HG03139 (cell line): ENCODE measurements at regions not wholly inside any gene's neighbourhood (a gene's known extent, or its start where the extent isn't known, plus 50 kb on each side); places are given as distances from the start of the nearest gene placed in this dataset.
"Not testable (repeated sequence)": the region's sequence is repeated elsewhere in the genome, so short reads cannot be mapped to it uniquely, and the experiment has no call there.

Experiments
- ATAC-seq: cut with Tn5 transposase; IDR thresholded peaks from one replicate; pipeline ENCODE4 v1.9.1; 2021; ENCODE audit not compliant: unreplicated experiment

GRCh38 chr2:128606837-128607236, 288.2 kb upstream of the HS6ST1 start:
- ATAC-seq: no peak

GRCh38 chr2:128607440-128607839, 288.8 kb upstream of the HS6ST1 start:
- no peak for ATAC-seq

- ATAC-seq: no peak
Measured at GRCh38 chr2:128607911-128608506, 289.3 kb upstream of the HS6ST1 start.

GRCh38 chr2:128608921-128609880, 290.5 kb upstream of the HS6ST1 start:
- no peak for ATAC-seq

- ATAC-seq: no peak
Measured at GRCh38 chr2:128610496-128610895, 291.8 kb upstream of the HS6ST1 start.

DNA sequence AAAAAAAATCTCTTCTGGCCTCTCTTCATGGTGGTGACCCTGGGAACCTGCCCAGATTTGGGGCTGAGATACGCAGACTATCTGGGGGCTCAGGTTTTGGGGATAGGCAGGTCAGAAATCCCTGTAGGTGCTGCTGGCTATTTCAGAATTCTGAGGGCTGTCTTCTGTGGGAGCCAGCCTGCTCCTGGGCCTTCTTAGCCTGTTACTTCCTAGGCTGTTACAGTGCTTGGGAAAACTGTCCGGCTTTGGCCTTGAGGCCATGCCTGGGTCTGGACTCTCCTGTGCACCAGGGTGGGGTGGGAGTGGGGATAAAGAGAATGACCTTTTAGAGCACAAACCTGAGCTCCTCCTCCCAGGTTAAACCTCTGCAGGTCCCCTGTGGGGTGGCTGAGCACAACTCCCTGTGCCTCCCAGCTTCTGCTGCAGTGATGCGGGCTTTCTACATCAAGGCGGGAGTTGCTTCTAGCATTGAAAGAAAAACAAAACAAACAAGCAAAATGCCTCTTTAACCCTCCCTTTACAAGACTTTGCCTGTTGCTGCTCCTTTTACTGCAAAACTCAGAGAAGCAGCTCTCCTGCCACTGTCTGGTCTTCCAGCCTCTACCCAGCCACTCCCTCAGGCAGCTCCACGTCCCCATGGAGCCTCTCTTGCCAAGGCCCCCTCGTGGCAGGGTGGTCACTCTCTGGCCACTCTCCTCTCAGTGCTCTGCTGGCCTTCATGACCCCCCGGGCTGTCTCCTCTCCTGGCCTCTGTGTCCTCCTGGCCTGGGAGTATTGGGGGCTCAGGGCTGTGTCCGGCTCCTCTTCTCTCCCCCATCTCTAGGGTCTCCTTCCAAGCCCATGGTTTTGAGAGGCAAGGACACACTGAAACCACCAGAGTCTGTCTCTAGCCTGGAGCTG, 293.0 kb upstream of the HS6ST1 start:
- ATAC-seq: no peak

- no peak for ATAC-seq
Measured at GRCh38 chr2:128612628-128613027, 294.0 kb upstream of the HS6ST1 start.

- ATAC-seq: no peak
Measured at GRCh38 chr2:128613351-128613750, 294.7 kb upstream of the HS6ST1 start.

DNA sequence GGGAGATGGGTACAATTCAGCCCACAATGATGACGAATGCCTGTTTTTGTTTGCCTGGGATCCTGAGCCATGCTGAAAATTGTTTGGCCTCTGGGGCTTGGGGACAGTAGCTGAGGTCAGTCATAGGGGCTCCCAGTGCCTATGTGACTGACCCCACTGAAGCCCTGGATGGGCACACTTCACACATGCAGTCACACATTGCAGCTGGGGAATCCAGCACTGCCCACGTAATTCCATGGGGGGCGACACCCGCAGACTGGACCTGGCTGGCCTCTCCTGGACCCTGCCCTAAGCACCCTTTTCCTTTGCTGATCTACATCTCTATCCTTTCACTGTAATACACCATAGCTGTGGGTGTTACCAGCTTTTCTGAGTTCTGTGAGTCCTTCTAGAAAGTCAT, 295.2 kb upstream of the HS6ST1 start:
- ATAC-seq: no peak

- ATAC-seq: not testable (repeated sequence)
Measured at GRCh38 chr2:128614907-128615306, 296.2 kb upstream of the HS6ST1 start.

DNA sequence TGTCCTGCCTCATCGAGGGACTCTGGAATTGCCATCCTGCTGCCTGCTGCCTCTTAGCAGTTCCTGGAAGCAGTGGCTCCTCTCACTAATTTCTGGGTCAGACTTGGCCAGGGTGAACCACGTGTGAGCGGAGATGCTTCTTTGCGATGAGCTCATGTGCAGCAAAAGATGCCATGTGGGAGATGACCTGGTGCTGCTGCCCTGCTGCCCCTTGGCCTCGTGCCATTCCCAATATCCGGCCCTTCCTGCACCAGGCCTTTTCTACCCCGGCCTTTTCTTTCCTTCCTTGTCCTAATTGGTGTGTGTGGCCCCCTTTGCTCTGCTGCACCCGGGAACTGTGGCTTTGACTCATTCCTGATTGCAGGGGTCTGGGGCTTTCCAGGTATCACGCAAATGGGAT, 296.9 kb upstream of the HS6ST1 start:
- ATAC-seq: no peak

DNA sequence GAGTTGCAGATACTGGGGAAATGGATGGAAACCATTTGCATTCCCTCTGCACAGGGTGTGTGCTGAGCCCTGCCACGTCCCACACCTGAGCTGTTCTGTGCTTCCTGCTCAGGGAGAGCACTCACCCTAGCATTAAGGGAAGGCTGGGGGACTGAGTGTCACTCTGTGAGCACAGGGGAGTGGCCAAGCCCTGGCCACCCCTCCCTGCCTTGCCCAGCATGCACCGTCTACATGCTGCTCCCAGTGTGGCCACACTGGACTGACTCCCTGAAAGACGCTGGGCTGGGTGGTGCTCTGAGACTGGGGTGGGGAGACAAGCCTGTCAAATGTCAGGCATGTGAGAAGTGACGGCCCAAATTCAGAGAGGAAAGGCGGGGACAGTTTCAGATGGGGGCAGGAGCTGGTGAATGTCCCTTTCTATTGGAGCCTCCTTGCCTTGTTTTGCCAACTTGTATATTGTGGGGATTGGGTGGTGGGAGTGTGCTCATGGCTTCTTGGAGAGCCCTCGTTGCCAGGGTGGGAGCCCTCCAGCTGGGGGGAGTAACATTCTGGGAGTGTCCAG, 298.4 kb upstream of the HS6ST1 start:
- ATAC-seq: no peak

DNA sequence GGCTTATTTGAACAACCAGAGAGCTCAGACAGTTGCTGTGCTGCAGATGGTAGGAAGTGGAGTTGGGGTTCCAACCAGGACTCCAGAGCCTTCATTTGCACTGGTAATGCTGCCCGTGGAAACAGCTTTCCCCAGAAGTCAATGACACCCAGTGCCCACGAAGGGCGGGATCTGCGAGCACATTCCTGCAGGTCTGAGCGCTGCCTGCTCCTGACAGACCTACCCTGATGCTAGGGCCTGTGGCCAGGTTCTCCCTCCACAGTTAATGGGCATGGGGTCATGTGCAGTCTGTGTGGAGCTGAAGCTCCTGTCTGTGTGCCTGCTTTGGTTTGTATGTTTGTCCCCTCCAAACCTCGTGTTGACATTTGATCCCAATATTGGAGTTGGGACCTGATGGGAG, 299.0 kb upstream of the HS6ST1 start:
- no peak for ATAC-seq

DNA sequence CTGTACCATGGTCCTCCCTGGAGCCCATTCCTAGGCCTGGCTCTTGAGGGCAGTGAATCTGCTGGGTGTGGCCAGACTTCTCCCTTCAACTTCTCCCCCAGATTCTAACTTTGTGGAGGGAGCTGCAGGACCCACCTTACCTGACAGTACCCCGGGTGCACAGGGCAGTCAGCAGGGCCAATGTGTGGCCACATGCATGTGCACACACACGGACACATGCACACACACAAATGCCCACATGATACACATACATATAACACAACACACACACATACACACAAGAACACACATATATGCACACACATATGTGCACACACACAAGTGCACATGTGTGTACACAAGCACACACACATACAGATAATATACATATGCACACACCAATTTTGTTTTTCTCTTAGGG, 300.0 kb upstream of the HS6ST1 start:
- ATAC-seq: no peak

GRCh38 chr2:128619471-128620325, 301.0 kb upstream of the HS6ST1 start:
- no peak for ATAC-seq

GRCh38 chr2:128621074-128621473, 302.4 kb upstream of the HS6ST1 start:
- ATAC-seq: no peak

GRCh38 chr2:128622371-128622770, 303.7 kb upstream of the HS6ST1 start:
- no peak for ATAC-seq

DNA sequence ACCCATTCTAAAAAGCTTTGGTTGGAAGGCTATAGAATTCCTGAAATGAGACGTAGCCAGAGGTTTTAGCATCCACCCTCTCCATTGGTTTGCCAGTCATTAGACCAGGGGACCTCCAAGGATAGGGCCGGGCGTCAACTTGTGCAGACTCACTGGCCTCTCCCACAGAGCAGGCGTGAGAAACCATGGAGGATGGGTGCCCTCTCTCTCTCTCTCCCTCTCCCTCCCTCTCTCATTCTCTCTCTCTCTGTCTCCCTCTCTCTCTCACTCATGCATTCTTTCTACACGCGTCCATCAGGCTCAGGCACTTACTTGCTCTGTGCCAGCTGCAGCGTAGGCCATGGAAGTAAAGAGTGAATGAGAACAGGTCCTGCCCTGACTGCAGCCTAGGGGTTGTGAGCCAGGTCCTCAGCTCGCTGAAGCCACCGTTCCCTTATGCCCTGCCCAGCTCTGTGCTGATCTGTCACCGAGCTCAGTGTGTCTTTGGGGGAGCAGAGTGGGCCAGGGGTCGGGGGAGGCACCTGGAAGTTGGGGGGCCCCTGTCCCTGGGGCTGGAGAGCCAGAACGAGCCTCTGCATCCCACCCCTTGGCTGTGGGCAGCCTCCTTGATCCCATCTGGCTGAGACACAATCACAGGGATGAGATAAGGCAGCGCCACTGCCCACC, 304.4 kb upstream of the HS6ST1 start:
- ATAC-seq: no peak
